Skin of body (tissue), 1 donor: ENCODE measurements at regions not wholly inside any gene's neighbourhood (a gene's known extent, or its start where the extent isn't known, plus 50 kb on each side); places are given as distances from the start of the nearest gene placed in this dataset.
"Not testable (repeated sequence)": the region's sequence is repeated elsewhere in the genome, so short reads cannot be mapped to it uniquely, and the experiment has no call there.

Source experiments
- DNase-seq: peaks from one replicate; lab custom pipeline; 2025; lab: John Stamatoyannopoulos, UW

DNA sequence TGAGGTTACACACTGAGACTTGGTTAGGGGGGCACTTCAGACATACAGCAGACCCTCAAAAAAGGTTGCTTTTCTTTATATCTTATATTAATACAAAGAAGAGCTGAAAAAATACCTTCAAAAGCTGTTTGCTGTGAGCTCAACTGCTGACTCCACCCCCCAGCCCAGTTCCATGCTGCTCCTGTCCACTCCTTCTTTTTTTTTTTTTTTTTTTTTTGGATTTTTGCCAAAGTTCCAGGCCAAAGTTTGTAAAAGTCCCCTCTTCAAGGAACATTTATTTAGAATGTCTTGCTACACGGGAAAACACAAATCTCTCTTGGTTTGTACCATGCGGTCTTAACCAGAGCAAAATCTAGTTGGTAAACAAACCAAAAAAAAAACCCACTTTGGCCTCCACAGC, 85.3 kb upstream of the AKAP12 start:
- DNase-seq, result no peak

DNA sequence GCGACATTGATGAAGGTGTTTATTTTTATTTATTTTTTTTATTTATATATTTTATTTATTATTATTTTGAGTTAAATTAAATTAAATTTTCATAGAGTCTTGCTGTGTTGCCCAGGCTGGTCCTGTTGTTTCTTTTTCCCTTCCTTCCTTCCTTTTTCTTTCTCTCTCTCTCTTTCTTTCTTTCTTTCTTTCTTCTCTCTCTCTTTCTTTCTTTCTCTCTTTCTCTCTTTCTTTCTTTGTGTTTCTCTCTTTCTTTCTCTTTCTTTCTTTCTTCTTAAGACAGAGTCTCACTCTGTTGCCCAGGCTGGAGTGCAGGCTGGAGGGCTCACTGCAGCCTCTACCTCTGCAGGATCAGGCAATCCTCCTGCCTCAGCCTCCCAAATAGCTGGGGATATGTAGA, 84.7 kb upstream of the AKAP12 start:
- no peak for DNase-seq

DNA sequence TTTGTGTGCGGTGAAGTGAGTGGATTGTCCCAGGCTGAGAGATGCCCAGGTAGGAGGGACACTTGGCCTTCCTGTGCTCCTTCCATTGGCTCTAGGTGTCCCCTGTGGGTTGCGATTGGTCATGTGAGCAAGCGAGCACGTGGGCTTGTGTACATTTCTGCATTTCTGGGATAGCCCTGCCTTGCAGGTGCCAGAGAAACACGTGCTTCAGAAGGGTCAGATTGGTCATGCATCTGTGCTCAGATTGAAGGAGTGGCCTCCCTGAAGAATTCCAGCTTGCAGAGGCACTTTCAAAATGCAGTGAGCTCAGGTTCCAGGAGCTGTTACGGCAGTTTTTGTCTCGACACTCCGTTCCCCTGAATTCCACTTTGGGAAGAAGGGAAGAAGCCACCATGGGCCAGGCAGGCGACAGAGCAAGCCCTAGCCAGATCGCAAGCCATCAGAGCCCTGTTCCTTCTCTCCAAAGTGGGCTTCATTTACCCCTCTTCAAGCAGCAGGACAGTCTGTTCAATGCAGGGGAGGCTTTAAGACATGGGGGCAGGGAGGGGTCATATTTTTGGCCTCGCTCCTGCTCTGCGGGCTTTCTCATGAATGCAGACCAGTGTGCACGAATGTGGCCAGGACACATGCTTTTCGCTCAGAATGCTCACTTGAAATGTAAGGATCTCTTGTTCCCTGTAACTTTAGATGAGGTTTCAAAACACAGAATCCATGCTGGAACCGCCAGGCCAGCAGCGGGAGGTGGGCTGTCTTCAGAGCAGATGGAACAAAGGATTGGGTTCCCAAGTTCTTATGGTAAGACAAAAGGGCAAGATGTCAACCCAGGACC, 78.6 kb upstream of the AKAP12 start:
- DNase-seq, result no peak

- DNase-seq, result no peak
Measured at GRCh38 chr6:151164383-151164782, 75.4 kb upstream of the AKAP12 start.

DNA sequence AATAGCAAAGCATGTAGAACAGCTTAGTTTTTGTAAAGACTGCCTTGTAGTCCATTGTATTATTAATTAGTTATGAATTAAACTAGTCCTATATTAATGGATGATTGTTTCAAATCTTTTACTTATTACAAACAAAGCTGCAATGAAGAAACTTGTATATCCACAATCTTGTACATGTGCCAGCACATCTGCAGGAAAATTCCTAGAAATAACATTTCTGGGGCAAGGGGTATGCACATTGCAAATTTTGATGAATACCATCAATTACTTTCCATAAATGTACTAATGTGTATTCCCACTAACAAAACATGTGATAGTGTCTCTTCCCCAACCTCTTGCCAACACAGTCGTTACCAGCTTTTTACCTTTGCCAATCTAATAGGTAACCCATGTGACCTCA, 73.6 kb upstream of the AKAP12 start:
- peak; percentile 79 for DNase-seq

DNA sequence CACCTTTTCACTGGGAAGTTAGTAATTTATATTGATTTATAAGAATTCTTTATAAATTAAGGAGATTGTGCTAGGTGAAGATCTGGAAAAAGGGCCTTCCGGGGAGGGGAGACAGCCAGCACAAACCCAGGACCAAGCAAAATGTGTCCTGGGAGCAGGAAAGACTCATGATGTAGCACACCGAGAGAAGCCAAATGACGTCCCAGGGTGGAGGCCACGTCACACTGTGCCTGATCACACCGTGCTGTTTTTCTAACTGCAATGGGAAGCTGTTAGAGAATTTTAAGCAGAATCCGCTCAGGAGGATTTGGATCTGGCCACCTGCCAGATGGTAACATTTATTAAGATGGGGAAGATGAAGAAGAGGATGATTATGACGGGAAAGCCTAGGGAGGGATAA, 72.7 kb upstream of the AKAP12 start:
- no peak for DNase-seq

GRCh38 chr6:151170622-151171246, 69.0 kb upstream of the AKAP12 start:
- no peak for DNase-seq

- no peak for DNase-seq
Measured at GRCh38 chr6:151172751-151173150, 67.0 kb upstream of the AKAP12 start.

GRCh38 chr6:151175662-151176445, 63.9 kb upstream of the AKAP12 start:
- no peak for DNase-seq

DNA sequence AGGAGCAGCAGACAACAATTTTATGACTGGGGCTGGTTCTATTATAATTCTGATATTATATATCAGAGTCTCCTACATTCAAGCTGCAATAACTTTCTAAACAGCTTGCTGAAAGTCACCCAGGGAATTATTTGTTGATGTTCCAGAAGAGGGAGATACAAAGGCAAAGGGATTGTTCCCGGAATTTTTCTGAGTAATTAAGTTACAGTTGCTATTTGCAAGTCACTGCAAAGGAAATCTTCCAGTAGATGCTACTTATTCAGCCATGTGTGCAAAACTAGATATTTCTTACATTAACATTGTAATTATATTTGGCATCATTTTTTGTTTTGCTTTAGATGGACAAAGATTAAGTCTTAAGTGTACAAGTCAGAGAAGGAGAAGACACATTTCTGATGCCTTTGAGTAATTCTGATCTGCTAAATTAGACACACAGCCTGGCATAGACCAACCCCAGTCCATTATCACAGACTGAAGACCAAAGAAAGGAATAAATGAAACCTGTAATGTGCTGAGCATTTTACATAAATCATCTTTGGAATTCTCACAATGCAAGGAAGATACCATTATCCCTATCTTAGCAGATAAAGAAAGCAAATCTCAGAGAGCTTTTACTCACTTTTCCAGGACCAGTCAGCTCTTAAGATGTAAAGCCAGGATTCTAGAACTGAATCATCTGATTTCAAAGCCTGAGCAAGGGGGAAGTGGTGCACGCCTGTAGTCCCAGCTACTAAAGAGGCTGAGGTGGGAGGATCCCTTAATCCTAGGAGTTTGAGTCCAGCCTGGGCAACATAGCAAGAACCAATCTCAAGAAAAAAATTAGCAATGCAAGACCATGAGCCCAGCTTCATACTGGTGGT, 62.6 kb upstream of the AKAP12 start:
- no peak for DNase-seq

DNA sequence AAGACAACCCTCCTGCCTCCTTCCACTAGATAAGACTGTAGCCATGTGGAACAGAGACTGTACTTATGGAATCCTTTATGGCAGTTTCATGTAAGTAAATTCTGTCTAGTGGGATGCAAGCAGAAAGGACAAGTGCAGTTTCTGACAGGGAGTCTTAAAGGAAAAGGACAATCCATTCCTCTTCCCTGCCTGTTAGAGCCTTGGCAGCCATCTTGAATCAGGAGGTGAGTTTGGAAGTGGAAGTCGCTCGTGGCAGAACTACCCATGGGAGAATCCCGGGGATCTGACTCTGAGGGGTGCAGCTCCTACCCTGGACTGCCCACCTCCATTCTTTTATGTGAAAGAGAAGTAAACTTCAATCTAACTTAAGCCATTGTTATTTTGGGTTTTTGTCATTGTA, 61.4 kb upstream of the AKAP12 start:
- DNase-seq, result no peak

DNA sequence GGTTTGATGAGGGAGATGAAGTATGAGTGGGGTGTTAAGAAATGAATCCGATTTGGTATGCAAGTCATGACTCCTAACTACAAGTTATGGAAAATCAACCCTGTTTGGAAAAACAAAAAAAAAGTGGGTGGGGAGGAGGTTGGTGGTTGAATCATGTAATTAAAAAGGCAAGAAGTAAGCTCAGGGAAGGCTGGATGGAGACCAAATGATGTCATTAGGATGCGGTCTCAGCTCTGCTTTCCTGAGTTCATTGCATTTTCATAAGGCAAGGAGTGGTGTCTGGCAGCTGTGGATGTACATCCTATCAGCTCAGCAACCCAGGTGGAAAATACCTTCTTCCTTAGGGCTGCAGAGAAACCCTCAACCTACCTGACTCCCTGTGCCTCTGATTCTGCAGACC, 60.4 kb upstream of the AKAP12 start:
- no peak for DNase-seq

- DNase-seq, result no peak
Measured at GRCh38 chr6:151180330-151181048, 59.3 kb upstream of the AKAP12 start.

DNA sequence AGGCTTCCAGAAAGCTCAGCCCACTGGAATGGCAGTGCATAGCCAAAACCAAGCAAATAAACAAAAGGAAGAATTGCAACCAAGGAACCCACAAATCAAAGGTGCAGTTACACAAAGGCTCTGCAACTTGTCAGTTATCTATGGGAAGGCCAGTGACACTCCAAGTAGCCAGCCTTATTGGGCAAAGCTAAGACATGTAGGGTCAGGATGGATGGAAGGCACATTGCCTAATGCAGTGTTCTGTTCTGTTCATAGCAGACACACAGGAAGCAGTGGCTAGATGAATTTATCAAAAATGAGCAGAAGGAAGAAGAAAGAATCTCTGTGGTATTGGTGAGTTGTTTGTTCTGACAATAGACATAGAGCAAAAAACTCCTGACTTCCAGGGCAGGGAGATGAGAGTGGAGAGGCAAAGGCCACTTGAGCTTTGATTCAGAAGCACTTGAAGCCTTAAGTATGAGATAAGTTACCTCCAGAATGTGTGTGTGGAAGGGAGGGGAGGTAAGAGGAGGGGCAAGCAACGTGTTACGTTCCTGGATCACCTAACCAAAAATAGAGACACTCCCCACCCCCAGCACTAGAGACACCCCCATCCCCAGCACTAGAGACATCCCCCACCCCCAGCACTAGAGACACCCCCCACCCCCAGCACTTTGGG, 57.9 kb upstream of the AKAP12 start:
- DNase-seq, result no peak

DNA sequence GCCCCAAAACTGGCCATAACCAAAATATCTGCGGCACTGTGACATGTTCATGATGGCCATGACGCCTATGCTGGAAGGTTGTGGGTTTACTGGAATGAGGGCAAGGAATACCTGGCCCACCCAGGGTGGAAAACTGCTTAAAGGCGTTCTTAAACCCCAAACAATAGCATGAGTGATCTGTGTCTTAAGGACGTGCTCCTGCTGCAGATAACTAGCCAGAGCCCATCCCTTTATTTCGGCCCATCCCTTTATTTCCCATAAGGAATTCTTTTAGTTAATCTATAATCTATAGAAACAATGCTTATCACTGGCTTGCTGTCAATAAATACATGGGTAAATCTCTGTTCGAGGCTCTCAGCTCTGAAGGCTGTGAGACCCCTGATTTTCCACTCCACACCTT, 56.8 kb upstream of the AKAP12 start:
- not testable (repeated sequence) for DNase-seq

GRCh38 chr6:151185148-151185547, 54.6 kb upstream of the AKAP12 start:
- DNase-seq, result no peak

GRCh38 chr6:151186306-151186705, 53.5 kb upstream of the AKAP12 start:
- DNase-seq, result no peak

- no peak for DNase-seq
Measured at GRCh38 chr6:151186804-151187330, 52.9 kb upstream of the AKAP12 start.
